ENCODE measurements at regions not wholly inside any gene's neighbourhood (a gene's known extent, or its start where the extent isn't known, plus 50 kb on each side); places are given as distances from the start of the nearest gene placed in this dataset.
"Not testable (repeated sequence)": the region's sequence is repeated elsewhere in the genome, so short reads cannot be mapped to it uniquely, and the experiment has no call there.

- no peak for DNase-seq
These were observed 1001.1 kb upstream of the GJE1 start for GRCh38 chr6:141131616-141132015.

GRCh38 chr6:141123497-141123896 is 1009.2 kb upstream of the GJE1 start:
- DNase-seq, result no peak

GRCh38 chr6:141123049-141123448 is 1009.7 kb upstream of the GJE1 start:
- no peak for DNase-seq

- no peak for DNase-seq
These were observed 1013.7 kb upstream of the GJE1 start for GRCh38 chr6:141118991-141119390.

GRCh38 chr6:141117874-141118273 is 1014.9 kb upstream of the GJE1 start:
- no peak for DNase-seq

GRCh38 chr6:141110481-141110880 is 1022.2 kb upstream of the GJE1 start:
- DNase-seq, result no peak

- DNase-seq, result no peak
These were observed 1025.0 kb upstream of the GJE1 start for GRCh38 chr6:141107591-141108160.

- no peak for DNase-seq
These were observed 1027.2 kb upstream of the GJE1 start for GRCh38 chr6:141105481-141105880.

- DNase-seq, result no peak
These were observed 1029.5 kb upstream of the GJE1 start for GRCh38 chr6:141103246-141103645.

- no peak for DNase-seq
These were observed 1035.3 kb upstream of the GJE1 start for GRCh38 chr6:141097471-141097870.

GRCh38 chr6:141095308-141095707 is 1037.4 kb upstream of the GJE1 start:
- no peak for DNase-seq

GRCh38 chr6:141088171-141088570 is 1044.6 kb upstream of the GJE1 start:
- DNase-seq, result no peak

- no peak for DNase-seq
These were observed 1055.1 kb upstream of the GJE1 start for GRCh38 chr6:141077355-141078333.

- DNase-seq, result no peak
These were observed 1075.0 kb upstream of the GJE1 start for GRCh38 chr6:141057761-141058160.

GRCh38 chr6:141056945-141057625 is 1075.6 kb upstream of the GJE1 start:
- DNase-seq, result no peak

- DNase-seq, result no peak
These were observed 1082.3 kb upstream of the GJE1 start for GRCh38 chr6:141050471-141050870.

GRCh38 chr6:141048451-141048850 is 1084.3 kb upstream of the GJE1 start:
- DNase-seq, result no peak

GRCh38 chr6:141046496-141046895 is 1086.2 kb upstream of the GJE1 start:
- DNase-seq, result not testable (repeated sequence)

GRCh38 chr6:141041596-141042087 is 1091.1 kb upstream of the GJE1 start:
- peak; percentile 51 for DNase-seq

GRCh38 chr6:141035312-141036200 is 1097.2 kb upstream of the GJE1 start:
- DNase-seq, result no peak

- DNase-seq, result no peak
These were observed 1099.6 kb upstream of the GJE1 start for GRCh38 chr6:141033101-141033500.

GRCh38 chr6:141029908-141030307 is 1102.8 kb upstream of the GJE1 start:
- DNase-seq, result no peak
